COLO668 (cell line): ENCODE measurements at regions not wholly inside any gene's neighbourhood (a gene's known extent, or its start where the extent isn't known, plus 50 kb on each side); places are given as distances from the start of the nearest gene placed in this dataset.
A peak's percentile ranks its signal among the peaks of the same experiment; 100 is the strongest.
"Not testable (repeated sequence)": the region's sequence is repeated elsewhere in the genome, so short reads cannot be mapped to it uniquely, and the experiment has no call there.

ENCODE experiments used
- DNase-seq: peaks from one replicate; lab custom pipeline; 2025; ENCODE audit not compliant: unreplicated experiment; lab: John Stamatoyannopoulos, UW

GRCh38 chr12:9379023-9379742 lies 171.0 kb upstream of the PZP start:
- DNase-seq, result no peak

- peak; percentile 3 for DNase-seq
Observed at GRCh38 chr12:9378430-9378835, 170.2 kb upstream of the PZP start.

GRCh38 chr12:9372202-9372601 lies 164.0 kb upstream of the PZP start:
- DNase-seq, result no peak

GRCh38 chr12:9367828-9368227 lies 159.6 kb upstream of the PZP start:
- DNase-seq, result no peak

GRCh38 chr12:9367201-9367600 lies 159.0 kb upstream of the PZP start:
- DNase-seq, result no peak

- no peak for DNase-seq
Observed at GRCh38 chr12:9365296-9365695, 157.1 kb upstream of the PZP start.

GRCh38 chr12:9364224-9365176 lies 156.3 kb upstream of the PZP start:
- no peak for DNase-seq

DNA sequence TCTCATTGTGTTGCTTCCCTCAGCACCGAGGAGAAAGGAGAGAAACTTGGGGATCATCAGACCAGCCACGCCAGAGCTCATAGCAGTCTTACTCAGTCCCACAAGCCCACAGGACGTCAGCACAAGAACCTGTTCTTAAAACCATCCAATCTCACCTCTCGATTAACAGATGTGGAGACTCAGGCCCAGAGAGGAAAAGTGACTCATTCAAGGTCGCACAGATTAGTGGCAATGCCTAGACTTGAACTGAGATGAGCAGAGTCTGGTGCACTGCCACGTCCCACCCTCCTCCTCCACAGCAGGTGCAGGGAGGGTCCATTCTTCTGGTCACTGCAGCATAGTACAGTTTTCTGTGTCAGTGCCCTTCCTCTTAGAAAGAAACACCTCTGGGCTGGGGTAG lies 154.9 kb upstream of the PZP start:
- no peak for DNase-seq

DNA sequence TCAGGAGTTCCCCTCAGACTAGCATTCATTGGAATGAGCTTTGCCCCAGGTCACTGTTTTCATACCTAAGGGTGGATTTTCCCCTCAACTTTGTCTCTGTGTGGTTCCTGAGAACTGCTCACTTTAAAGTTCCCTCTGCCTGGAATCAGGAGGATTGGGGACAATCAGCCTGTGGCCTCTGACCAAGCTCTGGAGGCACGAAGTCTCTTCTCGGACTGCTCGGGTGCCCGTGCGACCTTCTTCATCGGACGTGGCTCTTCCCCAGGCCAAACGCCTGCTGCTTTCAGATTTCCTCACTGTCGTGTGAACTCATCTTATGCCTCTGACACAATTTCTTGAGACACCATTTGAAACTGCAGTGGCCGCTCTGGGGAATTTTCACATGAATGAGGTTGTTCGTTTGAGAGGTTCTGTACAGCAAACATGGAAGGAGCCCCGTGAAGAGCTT lies 153.7 kb upstream of the PZP start:
- DNase-seq, result no peak

DNA sequence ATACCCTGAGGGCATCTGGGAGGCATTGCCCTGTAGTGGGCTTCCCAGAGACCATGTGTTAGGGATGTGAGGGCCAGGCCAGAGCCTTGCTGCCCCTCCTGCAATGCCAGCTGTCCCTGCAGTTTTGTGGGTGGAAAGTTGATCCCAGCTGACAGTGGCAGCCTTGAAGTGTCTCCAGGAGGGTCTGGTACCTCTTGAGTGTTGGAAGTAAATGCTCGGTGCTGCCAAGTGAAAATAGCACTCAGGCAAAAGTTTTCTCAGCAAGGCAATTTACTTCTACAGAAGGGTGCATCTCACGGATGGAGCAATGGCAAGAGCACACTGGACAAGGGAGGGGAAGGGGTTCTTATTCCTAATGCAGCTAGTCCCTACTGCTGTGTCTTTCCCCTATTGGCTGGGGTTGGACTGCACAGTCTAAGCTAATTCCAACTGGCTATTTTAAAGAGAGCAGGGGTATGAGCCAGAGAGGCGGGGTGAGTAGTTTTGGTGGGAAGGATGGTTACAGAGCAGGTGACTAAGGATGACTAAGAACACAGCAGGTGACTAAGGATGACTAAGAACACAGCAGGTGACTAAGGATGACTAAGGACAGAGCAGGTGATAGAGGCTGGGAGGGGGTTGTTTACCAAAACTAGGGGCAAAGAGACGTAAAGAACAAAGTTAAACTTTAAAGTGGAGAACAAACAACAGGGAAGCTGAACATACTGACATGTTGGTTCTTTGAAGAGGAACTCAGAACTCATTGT lies 146.0 kb upstream of the PZP start:
- not testable (repeated sequence) for DNase-seq

- DNase-seq, result no peak
Observed at GRCh38 chr12:9351136-9351535, 142.9 kb upstream of the PZP start.

GRCh38 chr12:9349888-9350885 lies 142.0 kb upstream of the PZP start:
- DNase-seq, result no peak

- DNase-seq, result no peak
Observed at GRCh38 chr12:9348906-9349518, 140.8 kb upstream of the PZP start.

DNA sequence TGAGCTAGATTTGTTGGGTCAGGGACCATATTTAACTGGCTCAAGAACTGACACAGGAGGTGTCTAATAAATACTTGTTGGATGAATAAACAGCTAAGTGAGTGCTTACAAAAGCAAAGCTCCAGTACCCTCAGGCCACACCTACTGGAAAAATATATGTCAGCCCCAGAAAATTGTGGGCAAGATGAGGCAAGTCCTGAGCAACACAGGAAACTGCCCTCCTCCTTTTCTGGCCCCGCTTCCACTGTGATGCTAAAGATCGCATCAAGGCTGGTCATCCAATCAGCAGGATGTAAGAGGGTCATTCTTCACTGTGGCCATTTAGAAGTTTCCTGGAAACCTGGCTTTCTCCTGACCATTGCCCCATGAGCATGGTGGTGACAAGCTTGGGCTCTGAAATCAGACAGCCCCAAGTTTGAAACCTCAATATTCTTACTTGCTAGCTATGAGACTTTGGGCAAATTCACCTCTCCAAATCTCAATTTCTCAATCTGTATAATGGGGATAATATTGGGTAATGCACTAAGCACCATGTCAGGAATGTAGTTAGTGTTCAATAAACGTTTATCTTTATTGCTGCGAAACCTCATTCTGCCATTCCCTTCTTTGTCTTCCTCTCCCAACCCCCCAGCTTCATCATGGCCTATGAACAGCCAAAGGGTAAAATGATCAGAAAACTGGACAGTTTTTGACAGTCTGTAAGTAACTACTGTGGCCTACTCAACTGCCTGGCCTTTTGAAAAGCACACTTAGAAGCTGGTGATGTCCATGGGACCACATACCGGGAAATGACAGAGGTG lies 139.3 kb upstream of the PZP start:
- no peak for DNase-seq

DNA sequence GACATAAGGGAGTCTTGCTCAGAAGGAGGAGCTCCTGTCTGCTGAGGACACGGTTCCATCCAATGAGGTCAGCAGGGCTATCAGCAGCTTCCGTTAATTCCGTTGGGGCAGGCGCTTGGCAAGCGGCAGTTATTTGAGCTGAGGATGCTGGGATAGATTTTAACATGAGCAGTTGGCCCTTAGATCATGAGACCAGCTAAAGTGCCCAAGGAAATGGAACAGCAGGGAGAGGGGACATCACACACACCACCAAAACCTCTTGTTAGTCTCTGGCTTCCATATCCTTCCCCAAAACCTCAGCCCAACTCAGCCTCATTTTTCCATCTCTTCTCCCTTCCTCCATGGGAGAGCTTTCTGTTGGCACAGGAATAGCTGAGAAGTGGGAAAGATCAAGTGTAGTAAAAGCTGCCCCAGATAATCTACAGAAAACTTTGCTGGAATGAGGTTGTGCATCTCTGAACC lies 138.7 kb upstream of the PZP start:
- no peak for DNase-seq

GRCh38 chr12:9345171-9345570 lies 137.0 kb upstream of the PZP start:
- no peak for DNase-seq

DNA sequence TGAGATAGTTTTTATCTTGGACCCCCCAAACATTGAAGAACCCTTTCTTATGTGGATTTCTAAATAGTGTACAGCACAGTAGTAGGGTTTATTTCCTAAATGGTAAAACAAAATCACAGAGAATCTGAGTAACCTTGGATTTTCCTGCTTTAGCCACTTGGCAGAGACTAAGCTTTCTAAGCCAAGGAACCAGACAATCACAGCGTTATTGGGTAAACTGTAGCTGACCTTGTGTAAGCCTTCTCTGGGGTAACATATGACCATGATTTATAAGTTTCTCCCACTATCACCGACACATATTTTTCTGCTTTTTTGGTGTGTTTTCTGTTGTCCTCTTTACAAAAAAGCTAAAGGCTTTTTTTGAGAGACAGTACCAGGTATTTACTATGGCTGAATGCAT lies 136.3 kb upstream of the PZP start:
- DNase-seq, result no peak

- DNase-seq, result no peak
Observed at GRCh38 chr12:9343731-9344130, 135.5 kb upstream of the PZP start.
